ENCODE measurements at regions not wholly inside any gene's neighbourhood (a gene's known extent, or its start where the extent isn't known, plus 50 kb on each side); places are given as distances from the start of the nearest gene placed in this dataset.

- no peak for DNase-seq (ENCODE audit: low read depth)
Observed at GRCh38 chrX:30950391-30950790, 61.3 kb upstream of the TAB3 start.

- DNase-seq (ENCODE audit: low read depth): no peak
Observed at GRCh38 chrX:30949554-30949953, 60.5 kb upstream of the TAB3 start.

DNA sequence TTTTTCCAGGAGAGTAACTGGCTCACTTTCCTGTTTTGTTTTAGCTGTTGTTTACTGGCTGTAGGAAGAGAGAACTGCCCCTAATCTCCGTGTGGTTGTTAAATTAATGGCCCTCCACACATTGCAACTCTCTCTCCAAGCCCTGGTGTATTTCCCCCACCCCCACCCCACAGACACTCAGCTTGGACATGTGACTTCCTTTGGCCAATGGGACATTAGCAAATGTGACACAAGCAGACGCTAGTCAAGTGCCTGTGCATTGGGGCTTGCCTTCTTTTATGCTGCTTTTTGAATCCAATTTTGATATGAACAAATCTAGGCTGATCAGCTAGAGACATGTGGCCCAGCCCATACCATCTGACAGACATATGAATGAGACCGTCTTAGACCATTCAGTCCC, 59.6 kb upstream of the TAB3 start:
- no peak for DNase-seq (ENCODE audit: low read depth)

DNA sequence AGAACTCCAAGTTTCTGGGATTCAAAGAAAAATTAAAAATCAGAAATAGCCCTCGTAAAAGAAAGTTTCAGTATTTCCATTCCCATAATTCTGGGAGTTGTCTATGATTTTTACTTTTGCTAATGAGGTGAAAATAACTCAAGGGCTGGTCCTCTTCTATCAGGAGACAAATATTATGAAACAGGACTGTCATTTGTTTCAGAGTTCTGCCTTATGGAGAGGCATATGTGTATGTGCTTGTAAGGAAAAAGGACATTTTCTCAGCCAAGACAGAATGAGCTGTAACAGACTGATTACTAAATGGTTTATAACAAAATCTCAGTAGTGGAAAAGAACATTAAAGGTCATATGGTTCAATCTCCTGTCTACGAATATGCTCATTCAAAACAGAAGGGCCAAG, 59.0 kb upstream of the TAB3 start:
- DNase-seq (ENCODE audit: low read depth): no peak

GRCh38 chrX:30943984-30944383, 54.9 kb upstream of the TAB3 start:
- no peak for DNase-seq (ENCODE audit: low read depth)

DNA sequence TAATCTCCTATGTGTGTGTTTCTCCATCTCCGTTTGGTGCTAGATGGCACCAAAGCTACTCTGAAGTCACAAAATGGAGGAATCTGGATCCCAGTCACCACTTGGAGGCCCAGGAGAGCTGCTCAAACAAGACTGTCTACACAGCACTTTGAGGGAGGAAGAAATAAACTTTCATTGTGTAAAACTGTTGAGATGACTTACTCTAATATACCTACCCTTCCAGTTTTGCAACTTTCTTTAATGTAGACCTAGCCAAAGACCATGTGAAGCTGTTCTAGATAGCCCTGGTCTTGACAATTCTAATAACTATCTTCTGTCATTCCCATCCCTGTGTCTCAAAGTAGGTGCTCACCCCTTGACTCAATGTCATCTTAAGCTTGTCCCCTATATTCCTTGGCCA, 52.8 kb upstream of the TAB3 start:
- no peak for DNase-seq (ENCODE audit: low read depth)

- DNase-seq (ENCODE audit: low read depth): no peak
Observed at GRCh38 chrX:30939928-30940327, 50.9 kb upstream of the TAB3 start.

Data from iris pigment epithelial cell (primary cell).